GM13976 (cell line): ENCODE measurements at regions not wholly inside any gene's neighbourhood (a gene's known extent, or its start where the extent isn't known, plus 50 kb on each side); places are given as distances from the start of the nearest gene placed in this dataset.
"Not testable (repeated sequence)": the region's sequence is repeated elsewhere in the genome, so short reads cannot be mapped to it uniquely, and the experiment has no call there.

Source experiments
- DNase-seq: peaks from one replicate; pipeline ENCODE4 v3.0.0; 2012; ENCODE audit warnings: low spot score
- in situ Hi-C: fragments of 300-500 bp; cut with MboI; formaldehyde crosslinking; loops from one replicate; pipeline ENCODE4 v1.12.0; 2022; ENCODE audit warnings: low sequenced_read_pairs, mixed read lengths, inconsistent platforms; ENCODE audit not compliant: unreplicated experiment
- TF ChIP-seq, protein P1 (sequence below): IDR thresholded peaks from 2 replicates; pipeline ENCODE4 v1.5.1; 2012; ENCODE audit warnings: borderline replicate concordance, mild to moderate bottlenecking; ENCODE audit not compliant: insufficient read depth; ENCODE audit errors: extremely low read depth, missing control alignments, control extremely low read depth

DNA sequence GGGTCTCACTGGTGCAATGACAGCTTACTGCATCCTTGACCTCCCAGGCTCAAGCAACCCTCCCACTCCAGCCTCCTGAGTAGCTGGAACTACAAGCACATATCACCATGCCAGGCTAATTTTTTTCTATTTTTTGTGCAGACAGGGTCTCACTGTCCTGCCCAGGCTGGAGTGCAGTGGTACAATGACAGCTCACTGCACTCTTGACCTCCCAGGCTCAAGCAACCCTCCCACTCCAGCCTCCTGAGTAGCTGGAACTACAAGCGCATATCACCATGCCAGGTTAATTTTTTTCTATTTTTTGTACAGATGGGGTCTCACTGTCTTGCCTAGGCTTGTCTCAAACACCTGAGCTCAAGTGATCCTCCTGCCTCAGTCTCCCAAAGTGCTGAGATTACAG lies 74.0 kb downstream of the GASK1B start:
- TF ChIP-seq, protein P1, sequence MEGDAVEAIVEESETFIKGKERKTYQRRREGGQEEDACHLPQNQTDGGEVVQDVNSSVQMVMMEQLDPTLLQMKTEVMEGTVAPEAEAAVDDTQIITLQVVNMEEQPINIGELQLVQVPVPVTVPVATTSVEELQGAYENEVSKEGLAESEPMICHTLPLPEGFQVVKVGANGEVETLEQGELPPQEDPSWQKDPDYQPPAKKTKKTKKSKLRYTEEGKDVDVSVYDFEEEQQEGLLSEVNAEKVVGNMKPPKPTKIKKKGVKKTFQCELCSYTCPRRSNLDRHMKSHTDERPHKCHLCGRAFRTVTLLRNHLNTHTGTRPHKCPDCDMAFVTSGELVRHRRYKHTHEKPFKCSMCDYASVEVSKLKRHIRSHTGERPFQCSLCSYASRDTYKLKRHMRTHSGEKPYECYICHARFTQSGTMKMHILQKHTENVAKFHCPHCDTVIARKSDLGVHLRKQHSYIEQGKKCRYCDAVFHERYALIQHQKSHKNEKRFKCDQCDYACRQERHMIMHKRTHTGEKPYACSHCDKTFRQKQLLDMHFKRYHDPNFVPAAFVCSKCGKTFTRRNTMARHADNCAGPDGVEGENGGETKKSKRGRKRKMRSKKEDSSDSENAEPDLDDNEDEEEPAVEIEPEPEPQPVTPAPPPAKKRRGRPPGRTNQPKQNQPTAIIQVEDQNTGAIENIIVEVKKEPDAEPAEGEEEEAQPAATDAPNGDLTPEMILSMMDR = no peak
- in situ Hi-C loops = no loop called here
- DNase-seq = no peak

DNA sequence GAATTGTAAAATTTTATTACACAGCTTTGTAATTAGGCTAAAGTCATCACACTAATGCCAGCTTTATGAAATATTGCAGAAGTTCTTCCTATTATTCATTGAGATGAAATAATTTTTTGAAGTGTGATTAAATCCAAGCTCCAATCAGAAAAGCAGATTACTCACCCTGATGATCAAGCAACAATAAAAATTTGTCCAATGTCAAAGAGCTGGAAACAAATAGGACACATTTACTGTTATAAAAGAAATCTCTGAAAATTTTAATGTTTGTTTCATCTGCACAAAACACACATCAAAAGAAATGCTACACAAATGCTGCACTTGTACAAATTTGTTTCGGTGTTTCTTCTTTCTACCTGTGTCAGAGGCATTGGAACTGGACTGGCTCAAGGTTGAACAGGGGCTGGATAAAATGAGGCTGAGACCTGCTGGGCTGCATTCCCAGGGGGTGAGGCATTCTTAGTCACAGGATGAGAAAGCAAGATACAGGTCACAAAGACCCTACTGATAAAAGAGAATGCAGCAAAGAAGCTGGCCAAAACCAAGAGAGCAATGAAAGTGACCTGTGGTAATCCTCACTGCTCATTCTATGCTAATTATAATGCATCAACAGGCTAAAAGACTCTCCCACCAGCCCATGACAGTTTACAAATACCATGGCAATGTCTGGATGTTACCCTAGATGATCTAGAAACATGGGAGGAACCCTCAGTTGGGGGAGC lies 78.3 kb downstream of the GASK1B start:
- DNase-seq = no peak
- in situ Hi-C loops = no loop called here
- TF ChIP-seq, protein P1 = no peak

DNA sequence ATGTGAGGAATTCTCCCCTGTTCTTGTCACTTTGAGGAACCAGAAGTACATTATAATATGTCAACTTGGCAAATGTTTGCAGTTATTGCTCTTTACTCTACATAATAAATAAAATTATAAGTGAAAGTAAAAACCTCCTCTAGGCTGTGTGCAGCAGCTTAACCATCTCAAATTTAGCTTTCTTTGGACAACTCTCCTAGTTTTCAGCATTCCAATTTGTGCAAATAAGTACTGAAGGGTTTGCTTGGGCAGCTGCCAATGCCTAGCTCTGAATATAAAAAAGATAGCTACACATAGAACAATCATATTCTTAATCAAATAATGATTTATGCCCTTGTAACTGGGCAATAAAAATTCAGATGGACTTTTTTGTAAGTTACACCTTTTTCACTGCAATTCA lies 82.5 kb downstream of the GASK1B start:
- in situ Hi-C loops = no loop called here
- DNase-seq = no peak
- TF ChIP-seq, protein P1 = no peak

DNA sequence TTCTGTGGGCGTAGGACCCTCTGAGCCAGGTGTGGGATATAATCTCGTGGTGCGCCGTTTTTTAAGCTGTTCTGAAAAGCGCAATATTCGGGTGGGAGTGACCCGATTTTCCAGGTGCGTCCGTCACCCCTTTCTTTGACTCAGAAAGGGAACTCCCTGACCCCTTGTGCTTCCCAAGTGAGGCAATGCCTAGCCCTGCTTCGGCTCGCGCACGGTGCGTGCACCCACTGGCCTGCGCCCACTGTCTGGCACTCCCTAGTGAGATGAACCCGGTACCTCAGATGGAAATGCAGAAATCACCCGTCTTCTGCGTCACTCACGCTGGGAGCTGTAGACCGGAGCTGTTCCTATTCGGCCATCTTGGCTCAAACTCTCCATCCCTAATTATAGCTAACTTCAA lies 82.9 kb downstream of the GASK1B start:
- DNase-seq, in situ Hi-C loops: not testable (repeated sequence)

GRCh38 chr4:158080354-158080753 lies 92.5 kb downstream of the GASK1B start:
- in situ Hi-C loops = no loop called here
- DNase-seq = no peak
- TF ChIP-seq, protein P1 = no peak

DNA sequence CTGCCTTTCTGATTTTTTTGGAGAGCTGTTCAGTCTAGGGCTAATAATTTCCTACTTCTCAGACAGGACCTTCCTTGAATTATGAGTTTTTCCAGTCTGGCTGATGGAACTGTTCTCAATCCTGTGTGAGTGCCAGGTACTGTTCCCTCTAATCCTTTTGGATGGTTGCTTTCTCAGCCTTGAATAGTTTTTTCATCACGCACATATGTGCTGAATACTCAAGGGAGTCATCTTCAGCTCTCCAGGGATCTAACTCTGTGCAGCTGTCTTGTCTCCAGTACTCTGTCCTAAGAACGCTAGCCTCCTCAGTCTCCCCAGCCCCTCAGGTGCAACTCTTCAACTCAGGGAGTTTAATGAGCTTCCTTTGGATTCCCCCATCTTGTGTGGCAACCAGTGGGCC lies 93.2 kb downstream of the GASK1B start:
- in situ Hi-C loops = no loop called here
- TF ChIP-seq, protein P1 = no peak
- DNase-seq = no peak

DNA sequence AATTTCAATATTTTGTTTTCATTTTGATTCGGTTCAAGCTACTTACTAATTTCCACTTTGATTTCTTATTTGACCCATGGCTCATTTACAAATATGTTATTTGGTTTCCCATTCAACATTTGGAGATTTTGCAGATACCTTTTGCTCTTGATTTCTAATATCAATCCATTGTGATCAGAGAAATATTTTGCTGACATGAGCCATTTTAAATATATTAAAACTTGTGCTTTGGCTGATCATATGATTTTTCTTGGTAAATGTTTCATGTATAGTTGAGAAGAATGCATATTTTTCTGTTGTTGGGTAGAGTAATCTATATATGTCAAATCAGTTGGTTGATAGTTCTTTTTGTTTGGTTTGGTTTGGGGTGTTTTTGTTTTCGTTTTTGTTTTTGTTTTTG lies 95.0 kb downstream of the GASK1B start:
- in situ Hi-C loops = no loop called here
- TF ChIP-seq, protein P1 = no peak
- DNase-seq = no peak
